Nephron (organoid): ENCODE measurements at regions not wholly inside any gene's neighbourhood (a gene's known extent, or its start where the extent isn't known, plus 50 kb on each side); places are given as distances from the start of the nearest gene placed in this dataset.
A peak's percentile ranks its signal among the peaks of the same experiment; 100 is the strongest.

Source experiments
- H3K27ac Mint-ChIP-seq, 3 experiments: 2 replicates each; pipeline ENCODE4 v1.8.0; 2020; ENCODE audit warnings: mixed read lengths in 3 of 3, mild to moderate bottlenecking in 2 of 3, moderate library complexity in 1 of 3
- H3K27me3 Mint-ChIP-seq: 2 replicates; pipeline ENCODE4 v1.8.0; 2021; ENCODE audit warnings: low read depth, mild to moderate bottlenecking, moderate library complexity, mixed read lengths
- H3K36me3 Mint-ChIP-seq: 2 replicates; pipeline ENCODE4 v1.8.0; 2020; ENCODE audit warnings: low read depth, mixed read lengths
- H3K4me1 Mint-ChIP-seq: 2 replicates; pipeline ENCODE4 v1.8.0; 2020; ENCODE audit warnings: mixed read lengths
- H3K4me3 Mint-ChIP-seq, 3 experiments: 2 replicates each; pipeline ENCODE4 v1.8.0; 2020; ENCODE audit warnings: mild to moderate bottlenecking in 3 of 3, mixed read lengths in 3 of 3, moderate library complexity in 2 of 3
- H3K9me3 Mint-ChIP-seq: 2 replicates; pipeline ENCODE4 v1.8.0; 2020; ENCODE audit warnings: mixed read lengths
- CTCF ChIP-seq, 3 experiments: fragments of 200-600 bp; sonication (generic); IDR thresholded peaks; one replicate each; pipeline ENCODE4 v1.5.0; 2021; ENCODE audit warnings: antibody characterized with exemption in 3 of 3; ENCODE audit not compliant: unreplicated experiment in 3 of 3

GRCh38 chr1:60488847-60489246 is 415.3 kb upstream of the C1orf87 start:
- no peaks in the 10 kb centered on the region for H3K4me1 Mint-ChIP-seq
- peaks cover 4% of the 10 kb centered on the region for H3K36me3 Mint-ChIP-seq

GRCh38 chr1:60487565-60488345 is 414.2 kb upstream of the C1orf87 start:
- Mint-ChIP-seq H3K36me3 (peaks cover 4% of the 10 kb centered on the region), H3K27me3 (no peaks in the 10 kb centered on the region), H3K9me3 (peaks cover 16% of the 10 kb centered on the region), H3K27ac (no peak overlapping the region), H3K4me1 (peaks cover 10% of the 10 kb centered on the region), H3K4me3 (no peak overlapping the region)
- no peak for TF ChIP-seq CTCF (IDR thresholded peaks at IDR 0.05; ENCODE audit: unreplicated experiment in 3 of 3)

More at GRCh38 chr1:60488847-60489246, 415.3 kb upstream of the C1orf87 start:
- no peak for TF ChIP-seq CTCF (IDR thresholded peaks at IDR 0.05; ENCODE audit: unreplicated experiment in 3 of 3)
- Mint-ChIP-seq H3K4me3 (no peak overlapping the region), H3K9me3 (peaks cover 16% of the 10 kb centered on the region), H3K27ac (no peak overlapping the region), H3K27me3 (no peaks in the 10 kb centered on the region)

GRCh38 chr1:60483509-60483908 is 409.9 kb upstream of the C1orf87 start:
- no peaks in the 10 kb centered on the region for H3K27me3 Mint-ChIP-seq
- H3K36me3 Mint-ChIP-seq: no peaks in the 10 kb centered on the region
- no peak overlapping the region for H3K4me3 Mint-ChIP-seq
- peaks cover 14% of the 10 kb centered on the region for H3K9me3 Mint-ChIP-seq
- no peak for TF ChIP-seq CTCF (IDR thresholded peaks at IDR 0.05; ENCODE audit: unreplicated experiment in 3 of 3)
- peaks cover 10% of the 10 kb centered on the region for H3K4me1 Mint-ChIP-seq
- peak overlapping the region in 1 of 3 experiments; percentile 24 for H3K27ac Mint-ChIP-seq

GRCh38 chr1:60470246-60470645 is 396.7 kb upstream of the C1orf87 start:
- Mint-ChIP-seq H3K4me3 (no peak overlapping the region), H3K27ac (no peak overlapping the region), H3K27me3 (no peaks in the 10 kb centered on the region), H3K9me3 (peaks cover 7% of the 10 kb centered on the region), H3K36me3 (no peaks in the 10 kb centered on the region), H3K4me1 (no peaks in the 10 kb centered on the region)
- TF ChIP-seq CTCF (IDR thresholded peaks at IDR 0.05; ENCODE audit: unreplicated experiment in 3 of 3): no peak

GRCh38 chr1:60463786-60464185 is 390.2 kb upstream of the C1orf87 start:
- Mint-ChIP-seq H3K4me3 (no peak overlapping the region), H3K36me3 (no peaks in the 10 kb centered on the region), H3K4me1 (no peaks in the 10 kb centered on the region), H3K9me3 (peaks cover 25% of the 10 kb centered on the region), H3K27ac (no peak overlapping the region), H3K27me3 (no peaks in the 10 kb centered on the region)
- no peak for TF ChIP-seq CTCF (IDR thresholded peaks at IDR 0.05; ENCODE audit: unreplicated experiment in 3 of 3)

GRCh38 chr1:60463146-60463545 is 389.6 kb upstream of the C1orf87 start:
- TF ChIP-seq CTCF (IDR thresholded peaks at IDR 0.05; ENCODE audit: unreplicated experiment in 3 of 3): no peak
- no peaks in the 10 kb centered on the region for H3K4me1 Mint-ChIP-seq
- H3K27ac Mint-ChIP-seq: no peak overlapping the region
- no peaks in the 10 kb centered on the region for H3K27me3 Mint-ChIP-seq
- H3K4me3 Mint-ChIP-seq: no peak overlapping the region
- peaks cover 27% of the 10 kb centered on the region for H3K9me3 Mint-ChIP-seq
- no peaks in the 10 kb centered on the region for H3K36me3 Mint-ChIP-seq
